ENCODE measurements at regions not wholly inside any gene's neighbourhood (a gene's known extent, or its start where the extent isn't known, plus 50 kb on each side); places are given as distances from the start of the nearest gene placed in this dataset.

GRCh38 chr21:25133939-25134338, 473.3 kb downstream of the MRPL39 start:
- no peak for DNase-seq

GRCh38 chr21:25127811-25128210, 479.5 kb downstream of the MRPL39 start:
- no peak for DNase-seq

- no peak for DNase-seq
Observed at GRCh38 chr21:25127007-25127406, 480.3 kb downstream of the MRPL39 start.

GRCh38 chr21:25126564-25126963, 480.7 kb downstream of the MRPL39 start:
- DNase-seq = no peak

- DNase-seq = no peak
Observed at GRCh38 chr21:25118648-25119047, 488.6 kb downstream of the MRPL39 start.

- no peak for DNase-seq
Observed at GRCh38 chr21:25115021-25115420, 492.3 kb downstream of the MRPL39 start.

- DNase-seq = no peak
Observed at GRCh38 chr21:25107708-25108107, 499.6 kb downstream of the MRPL39 start.

- no peak for DNase-seq
Observed at GRCh38 chr21:25103500-25104207, 503.6 kb downstream of the MRPL39 start.

GRCh38 chr21:25097648-25098047, 509.6 kb downstream of the MRPL39 start:
- no peak for DNase-seq

GRCh38 chr21:25094695-25095094, 512.6 kb downstream of the MRPL39 start:
- DNase-seq = no peak

- DNase-seq = no peak
Observed at GRCh38 chr21:25092441-25093011, 514.8 kb downstream of the MRPL39 start.

GRCh38 chr21:25081096-25081495, 526.2 kb downstream of the MRPL39 start:
- no peak for DNase-seq

- DNase-seq = no peak
Observed at GRCh38 chr21:25080661-25081060, 526.6 kb downstream of the MRPL39 start.

GRCh38 chr21:25080141-25080540, 527.1 kb downstream of the MRPL39 start:
- DNase-seq = no peak

GRCh38 chr21:25079053-25079452, 528.2 kb downstream of the MRPL39 start:
- no peak for DNase-seq

GRCh38 chr21:25062061-25062460, 545.2 kb downstream of the MRPL39 start:
- DNase-seq = no peak

GRCh38 chr21:25054689-25055088, 552.6 kb downstream of the MRPL39 start:
- no peak for DNase-seq

- DNase-seq = peak; percentile 44
Observed at GRCh38 chr21:25039461-25040380, 567.6 kb downstream of the MRPL39 start.

- DNase-seq = no peak
Observed at GRCh38 chr21:25036775-25037174, 570.5 kb downstream of the MRPL39 start.

- DNase-seq = peak; percentile 34
Observed at GRCh38 chr21:25031750-25032149, 575.5 kb downstream of the MRPL39 start.

GRCh38 chr21:25029580-25029979, 577.7 kb downstream of the MRPL39 start:
- DNase-seq = no peak

GRCh38 chr21:25025596-25025995, 581.7 kb downstream of the MRPL39 start:
- no peak for DNase-seq

- DNase-seq = no peak
Observed at GRCh38 chr21:25024639-25025038, 582.6 kb downstream of the MRPL39 start.

All from hindlimb muscle (tissue), 1 donor.